MM.1S (cell line): ENCODE measurements at regions not wholly inside any gene's neighbourhood (a gene's known extent, or its start where the extent isn't known, plus 50 kb on each side); places are given as distances from the start of the nearest gene placed in this dataset.

ENCODE experiments used
- DNase-seq: peaks from one replicate; pipeline ENCODE4 v3.0.0-alpha.2; 2015
- H2AFZ ChIP-seq: fragments of 300-600 bp; sonication (generic); 2 replicates; pipeline ENCODE4 v1.6.0; 2016; ENCODE audit warnings: antibody characterized with exemption, low read length
- H3F3A ChIP-seq: fragments of 300-600 bp; sonication (generic); 2 replicates; pipeline ENCODE4 v1.6.1; 2016; ENCODE audit warnings: mild to moderate bottlenecking, antibody characterized with exemption, low read length, moderate library complexity, mixed read lengths; ENCODE audit not compliant: insufficient read depth
- H3K27ac ChIP-seq: fragments of 300-600 bp; sonication (generic); 2 replicates; pipeline ENCODE4 v1.5.1; 2016; ENCODE audit warnings: mild to moderate bottlenecking, low read length
- H3K27me3 ChIP-seq: fragments of 300-600 bp; sonication (generic); replicated peaks from 2 replicates; pipeline ENCODE4 v1.6.0; 2016; ENCODE audit warnings: low read length; ENCODE audit not compliant: insufficient read depth
- H3K36me3 ChIP-seq: fragments of 300-600 bp; sonication (generic); replicated peaks from 2 replicates; pipeline ENCODE4 v1.6.1; 2016; ENCODE audit warnings: mild to moderate bottlenecking, low read length, mixed read lengths; ENCODE audit not compliant: insufficient read depth
- H3K4me1 ChIP-seq: fragments of 300-600 bp; sonication (generic); 2 replicates; pipeline ENCODE4 v1.6.1; 2016; ENCODE audit warnings: low read length, mixed read lengths
- H3K4me2 ChIP-seq: fragments of 300-600 bp; sonication (generic); 2 replicates; pipeline ENCODE4 v1.6.0; 2016; ENCODE audit warnings: low read depth, low read length
- H3K4me3 ChIP-seq: fragments of 300-600 bp; sonication (generic); 2 replicates; pipeline ENCODE4 v1.5.1; 2016; ENCODE audit warnings: low read length, mixed read lengths
- H3K79me2 ChIP-seq: fragments of 300-600 bp; sonication (generic); 2 replicates; pipeline ENCODE4 v1.6.1; 2016; ENCODE audit warnings: mixed run types, low read length, mixed read lengths
- H3K9ac ChIP-seq: fragments of 300-600 bp; sonication (generic); 2 replicates; pipeline ENCODE4 v1.6.1; 2016; ENCODE audit warnings: low read length, mixed read lengths
- H3K9me2 ChIP-seq: fragments of 300-600 bp; sonication (generic); replicated peaks from 2 replicates; pipeline ENCODE4 v1.6.1; 2016; ENCODE audit warnings: mild to moderate bottlenecking, low read length, mixed read lengths; ENCODE audit not compliant: insufficient read depth
- H3K9me3 ChIP-seq: fragments of 300-600 bp; sonication (generic); replicated peaks from 2 replicates; pipeline ENCODE4 v1.6.1; 2016; ENCODE audit warnings: mild to moderate bottlenecking, low read length, mixed read lengths; ENCODE audit not compliant: insufficient read depth
- H4K20me1 ChIP-seq: fragments of 300-600 bp; sonication (generic); 2 replicates; pipeline ENCODE4 v1.6.1; 2016; ENCODE audit warnings: mild to moderate bottlenecking, low read length, moderate library complexity, mixed read lengths; ENCODE audit not compliant: insufficient read depth
- EZH2 ChIP-seq: fragments of 300-600 bp; sonication (generic); optimal IDR thresholded peaks from 2 replicates; pipeline ENCODE3; 2017; ENCODE audit warnings: low read depth, mild to moderate bottlenecking, antibody characterized with exemption, low read length, mixed read lengths
- EZH2phosphoT487 ChIP-seq: fragments of 300-600 bp; sonication (generic); IDR thresholded peaks from 2 replicates; pipeline ENCODE4 v1.6.1; 2018; ENCODE audit warnings: antibody characterized with exemption, low read length
- TF ChIP-seq, protein P1 (sequence below): fragments of 300-600 bp; sonication (generic); IDR thresholded peaks from 2 replicates; pipeline ENCODE4 v1.5.1; 2016; ENCODE audit warnings: antibody characterized with exemption, low read length, mixed read lengths

DNA sequence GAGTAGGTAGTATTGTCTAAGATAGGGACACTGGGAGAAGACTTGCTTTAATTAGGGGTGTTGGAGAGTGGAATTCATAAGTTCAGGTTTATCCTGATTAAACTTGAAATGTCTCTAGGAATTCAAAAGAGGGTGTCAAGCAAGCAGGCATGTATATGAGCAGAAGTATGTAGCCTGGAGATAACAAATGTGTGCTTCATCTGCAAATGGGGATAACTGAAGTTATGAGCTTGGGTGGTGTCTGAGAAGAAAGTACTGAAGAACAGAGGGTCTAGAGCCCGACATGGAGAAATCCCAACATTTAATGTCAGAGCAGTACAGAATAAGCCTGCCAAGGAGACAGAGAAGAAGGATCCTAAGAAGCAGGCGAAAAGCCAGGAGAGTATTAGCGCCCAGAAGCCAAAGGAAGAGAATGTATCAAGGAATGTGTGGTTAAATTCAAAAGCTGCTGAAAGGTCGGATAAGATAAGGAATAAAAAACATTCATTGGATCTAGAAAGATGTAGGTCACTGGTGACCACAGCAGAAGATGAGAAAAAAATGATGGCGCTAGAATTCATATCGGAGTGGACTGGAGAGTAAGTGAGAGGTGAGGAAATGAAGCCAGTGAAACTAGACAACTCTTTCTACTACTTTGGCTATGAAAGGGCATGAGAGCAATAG lies 401.5 kb upstream of the PIK3R1 start:
- Histone ChIP-seq H3K9me3 (no peaks in the 10 kb centered on the region), H3K4me2 (no peak overlapping the region), H3K9me2 (no peaks in the 10 kb centered on the region; the same call in 1 of the 2 replicates), H4K20me1 (no peaks in the 10 kb centered on the region), H3K27ac (no peak overlapping the region), H3K36me3 (no peaks in the 10 kb centered on the region), H3K27me3 (no peaks in the 10 kb centered on the region), H3K79me2 (no peaks in the 10 kb centered on the region), H3F3A (no peaks in the 10 kb centered on the region), H3K4me1 (no peaks in the 10 kb centered on the region), H3K9ac (no peak overlapping the region), H3K4me3 (no peak overlapping the region), H2AFZ (no peak overlapping the region)
- TF ChIP-seq EZH2phosphoT487 (no peak), EZH2 (no peak)
- TF ChIP-seq, protein P1, sequence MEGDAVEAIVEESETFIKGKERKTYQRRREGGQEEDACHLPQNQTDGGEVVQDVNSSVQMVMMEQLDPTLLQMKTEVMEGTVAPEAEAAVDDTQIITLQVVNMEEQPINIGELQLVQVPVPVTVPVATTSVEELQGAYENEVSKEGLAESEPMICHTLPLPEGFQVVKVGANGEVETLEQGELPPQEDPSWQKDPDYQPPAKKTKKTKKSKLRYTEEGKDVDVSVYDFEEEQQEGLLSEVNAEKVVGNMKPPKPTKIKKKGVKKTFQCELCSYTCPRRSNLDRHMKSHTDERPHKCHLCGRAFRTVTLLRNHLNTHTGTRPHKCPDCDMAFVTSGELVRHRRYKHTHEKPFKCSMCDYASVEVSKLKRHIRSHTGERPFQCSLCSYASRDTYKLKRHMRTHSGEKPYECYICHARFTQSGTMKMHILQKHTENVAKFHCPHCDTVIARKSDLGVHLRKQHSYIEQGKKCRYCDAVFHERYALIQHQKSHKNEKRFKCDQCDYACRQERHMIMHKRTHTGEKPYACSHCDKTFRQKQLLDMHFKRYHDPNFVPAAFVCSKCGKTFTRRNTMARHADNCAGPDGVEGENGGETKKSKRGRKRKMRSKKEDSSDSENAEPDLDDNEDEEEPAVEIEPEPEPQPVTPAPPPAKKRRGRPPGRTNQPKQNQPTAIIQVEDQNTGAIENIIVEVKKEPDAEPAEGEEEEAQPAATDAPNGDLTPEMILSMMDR: no peak
- no peak for DNase-seq

DNA sequence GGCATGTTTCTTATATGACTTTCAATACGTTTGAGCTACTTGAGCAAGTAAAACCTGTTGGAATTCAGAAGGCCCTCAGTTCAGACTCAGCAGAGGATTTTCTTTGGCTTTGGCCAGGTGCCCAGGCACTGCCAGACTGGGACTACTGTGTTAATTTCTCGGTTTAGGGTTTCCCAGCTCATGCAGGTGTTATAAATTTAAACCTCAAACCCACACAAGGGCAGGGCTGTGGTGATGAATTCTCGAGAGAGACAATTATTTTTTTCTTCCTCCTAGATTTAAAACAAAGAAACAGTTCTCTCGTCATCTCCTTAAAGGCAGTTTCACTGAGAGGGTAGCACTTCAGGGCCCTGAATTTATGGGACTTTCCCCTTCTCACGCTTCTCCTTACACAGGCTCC lies 406.0 kb upstream of the PIK3R1 start:
- Histone ChIP-seq H3K79me2 (no peaks in the 10 kb centered on the region), H3K27me3 (no peaks in the 10 kb centered on the region), H3K4me2 (no peak overlapping the region), H3K9ac (no peak overlapping the region), H3K4me1 (no peaks in the 10 kb centered on the region), H4K20me1 (no peaks in the 10 kb centered on the region), H3F3A (no peaks in the 10 kb centered on the region), H3K9me3 (no peaks in the 10 kb centered on the region), H3K27ac (no peak overlapping the region), H3K36me3 (no peaks in the 10 kb centered on the region), H2AFZ (no peak overlapping the region), H3K4me3 (no peak overlapping the region), H3K9me2 (no peaks in the 10 kb centered on the region; the same call in 1 of the 2 replicates)
- TF ChIP-seq EZH2 (no peak), EZH2phosphoT487 (no peak)
- TF ChIP-seq, protein P1: no peak
- peak; percentile 65 for DNase-seq

DNA sequence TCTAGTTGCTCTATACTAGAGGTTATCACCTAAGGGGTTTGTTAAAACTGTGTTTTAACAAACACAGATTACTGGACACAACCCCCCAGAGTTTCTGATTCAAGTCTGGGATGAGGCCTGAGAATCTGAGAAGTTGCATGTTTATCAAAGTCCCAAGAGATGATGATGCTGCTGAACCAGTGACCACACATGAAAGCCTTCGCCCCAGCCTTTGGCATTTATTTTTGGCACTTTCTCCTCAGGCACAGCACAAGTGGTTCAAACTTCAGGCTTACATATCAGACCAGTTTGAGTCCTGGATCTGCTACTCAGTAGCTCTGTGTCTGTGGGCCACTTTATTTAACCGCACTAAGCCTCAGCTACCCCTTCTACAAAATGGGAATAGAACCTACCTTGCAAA lies 407.2 kb upstream of the PIK3R1 start:
- DNase-seq: no peak
- no peaks in the 10 kb centered on the region for H3K4me1 ChIP-seq
- H3K9ac ChIP-seq: no peak overlapping the region
- H3K9me2 ChIP-seq: no peaks in the 10 kb centered on the region; the same call in 1 of the 2 replicates
- H3K4me3 ChIP-seq: no peak overlapping the region
- no peaks in the 10 kb centered on the region for H3K9me3 ChIP-seq
- H3K36me3 ChIP-seq: no peaks in the 10 kb centered on the region
- H3K4me2 ChIP-seq: no peak overlapping the region
- no peaks in the 10 kb centered on the region for H3K27me3 ChIP-seq
- H3K79me2 ChIP-seq: no peaks in the 10 kb centered on the region
- no peak overlapping the region for H3K27ac ChIP-seq
- no peak overlapping the region for H2AFZ ChIP-seq
- H4K20me1 ChIP-seq: no peaks in the 10 kb centered on the region
- no peaks in the 10 kb centered on the region for H3F3A ChIP-seq
- TF ChIP-seq, protein P1: no peak
